GM21528 (cell line): ENCODE measurements at regions not wholly inside any gene's neighbourhood (a gene's known extent, or its start where the extent isn't known, plus 50 kb on each side); places are given as distances from the start of the nearest gene placed in this dataset.
A peak's percentile ranks its signal among the peaks of the same experiment; 100 is the strongest.

Experiments used
- ATAC-seq: cut with Tn5 transposase; IDR thresholded peaks from one replicate; pipeline ENCODE4 v1.9.1; 2021; ENCODE audit warnings: mild to moderate bottlenecking, moderate library complexity; ENCODE audit not compliant: unreplicated experiment, low FRiP score

DNA sequence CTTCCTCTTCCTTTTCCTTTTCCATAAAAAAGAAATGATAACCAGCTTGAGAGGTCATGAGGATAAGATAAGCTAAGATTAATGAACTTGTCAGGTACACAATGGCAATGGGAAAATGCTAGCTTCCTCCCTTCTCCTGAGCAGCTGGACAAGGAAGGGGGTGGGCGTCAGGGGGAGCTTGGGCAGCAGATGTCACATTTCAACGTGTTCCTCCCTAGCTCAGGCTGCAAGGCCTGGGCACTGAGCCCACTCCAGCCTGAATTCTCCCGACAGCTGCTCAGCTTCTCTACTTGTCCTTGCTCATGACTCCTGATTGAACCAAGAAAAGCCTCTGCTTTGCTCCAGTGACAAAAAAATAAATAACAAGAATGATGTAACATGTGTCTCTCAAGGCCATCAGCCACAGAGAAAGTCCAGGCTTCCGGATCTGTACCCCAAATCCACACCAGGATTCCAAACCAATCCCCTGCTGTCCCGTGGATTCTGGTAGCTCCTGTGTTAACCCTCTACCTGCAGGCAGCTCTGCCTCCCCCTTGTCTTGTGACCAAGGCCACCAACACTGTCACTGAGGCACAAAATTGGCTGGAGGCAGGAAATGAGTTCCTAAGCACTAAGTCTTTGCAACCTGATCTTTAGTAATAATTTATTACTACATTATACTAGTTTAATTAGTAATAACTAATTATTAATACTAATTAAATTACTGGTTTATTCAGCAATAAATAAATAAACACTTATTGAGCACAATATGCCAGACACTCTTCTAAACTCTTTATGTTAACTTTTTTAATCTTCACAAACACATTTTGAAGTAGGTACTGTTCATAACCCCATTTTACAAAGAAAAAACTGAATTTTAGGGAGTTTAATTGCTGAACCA is 146.5 kb downstream of the CCDC34 start:
- ATAC-seq = no peak

DNA sequence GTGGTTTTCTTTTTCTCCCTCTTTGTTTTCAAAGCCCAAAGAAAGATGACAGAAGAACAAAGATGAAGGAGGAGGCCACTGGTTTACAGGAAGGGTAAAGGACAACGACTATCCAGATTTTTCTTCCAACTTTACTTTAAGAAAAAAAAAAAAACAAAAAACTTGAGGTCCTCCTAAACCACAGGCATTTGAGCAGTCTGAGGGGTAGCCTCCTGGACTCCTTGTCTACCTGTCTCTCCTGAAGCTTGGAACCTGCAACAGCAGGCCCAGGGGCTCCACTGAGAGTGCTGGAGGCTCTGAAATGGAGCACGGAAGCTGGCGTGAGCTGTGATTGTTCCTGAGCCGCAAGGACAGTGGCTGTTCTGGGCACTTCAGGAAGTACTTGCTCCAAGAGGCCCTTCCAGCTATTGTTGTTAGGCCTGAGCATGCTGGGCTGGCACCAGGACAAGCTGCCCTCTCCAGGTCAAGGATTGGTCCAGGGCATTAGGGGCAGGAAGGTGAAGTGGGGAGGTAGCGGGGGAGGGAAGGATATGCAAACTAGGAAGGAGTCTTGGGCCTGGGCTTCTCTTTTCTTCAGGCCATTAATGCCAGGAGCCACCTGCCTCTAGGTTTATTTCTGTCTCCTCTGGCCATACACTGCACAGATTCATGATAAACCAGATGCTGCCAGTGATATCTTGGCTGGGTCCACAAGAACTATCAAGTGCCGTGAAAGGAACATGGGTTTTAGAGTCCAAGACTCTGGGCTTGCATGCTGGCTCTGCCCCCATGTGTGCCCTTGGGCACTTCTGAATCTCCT is 147.3 kb downstream of the CCDC34 start:
- ATAC-seq = no peak

DNA sequence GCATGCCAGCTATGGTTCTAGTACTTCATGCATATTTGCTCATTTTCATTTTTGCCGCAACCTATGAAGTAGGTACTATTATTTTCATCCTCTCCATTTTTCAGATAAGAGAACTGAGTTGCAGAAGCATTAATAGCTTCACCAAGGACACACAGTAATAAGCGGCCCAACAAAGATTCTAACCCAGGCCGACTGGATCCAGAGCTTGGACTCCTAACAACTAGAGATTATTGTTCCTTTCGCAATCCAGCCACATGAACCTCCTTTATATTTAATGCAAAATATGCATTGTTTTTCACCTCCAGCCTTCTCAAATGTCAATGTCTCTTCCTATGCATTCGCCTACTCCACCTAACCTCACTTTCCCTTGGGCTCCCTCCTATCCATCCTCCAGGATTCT is 148.3 kb downstream of the CCDC34 start:
- ATAC-seq = no peak

GRCh38 chr11:27213232-27213660 is 149.8 kb downstream of the CCDC34 start:
- ATAC-seq = no peak

GRCh38 chr11:27212248-27212780 is 150.7 kb downstream of the CCDC34 start:
- peak; percentile 62 for ATAC-seq

DNA sequence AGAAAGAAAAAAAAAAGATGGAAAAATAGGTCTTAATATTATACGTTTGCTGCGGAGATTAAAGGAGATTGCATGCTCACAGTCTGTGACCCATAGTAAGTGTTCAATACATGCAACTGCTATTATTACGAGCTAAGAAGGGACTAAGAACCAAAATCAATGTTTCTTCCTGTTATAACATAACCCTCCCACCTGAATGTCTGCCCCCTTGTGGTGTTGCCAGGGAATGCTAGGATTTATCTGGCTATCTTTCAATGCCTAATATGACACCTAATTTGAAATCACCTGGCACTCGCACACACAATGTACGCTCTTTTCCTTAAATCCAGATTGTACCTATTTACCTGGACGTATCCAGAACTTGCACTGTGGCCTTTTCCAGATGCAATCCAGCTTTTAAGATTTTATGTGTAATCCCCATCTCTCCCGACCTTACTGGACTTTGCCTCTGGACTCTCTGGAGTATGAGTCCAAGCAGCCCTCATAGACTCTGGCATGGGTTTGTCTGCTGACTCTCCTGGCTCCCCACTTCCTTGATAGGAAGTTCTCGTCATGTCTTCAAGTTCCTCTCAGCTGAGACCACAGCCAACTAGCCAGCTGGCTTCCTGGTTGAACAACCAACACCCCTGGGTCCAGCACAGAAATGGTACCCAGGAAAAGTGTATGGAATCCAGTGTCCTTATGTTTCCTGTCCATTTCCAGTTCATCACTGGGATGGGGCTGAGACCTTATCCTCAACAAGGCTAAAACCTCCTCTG is 151.5 kb downstream of the CCDC34 start:
- no peak for ATAC-seq

- ATAC-seq = no peak
Observed at GRCh38 chr11:27210531-27210930, 152.5 kb downstream of the CCDC34 start.

DNA sequence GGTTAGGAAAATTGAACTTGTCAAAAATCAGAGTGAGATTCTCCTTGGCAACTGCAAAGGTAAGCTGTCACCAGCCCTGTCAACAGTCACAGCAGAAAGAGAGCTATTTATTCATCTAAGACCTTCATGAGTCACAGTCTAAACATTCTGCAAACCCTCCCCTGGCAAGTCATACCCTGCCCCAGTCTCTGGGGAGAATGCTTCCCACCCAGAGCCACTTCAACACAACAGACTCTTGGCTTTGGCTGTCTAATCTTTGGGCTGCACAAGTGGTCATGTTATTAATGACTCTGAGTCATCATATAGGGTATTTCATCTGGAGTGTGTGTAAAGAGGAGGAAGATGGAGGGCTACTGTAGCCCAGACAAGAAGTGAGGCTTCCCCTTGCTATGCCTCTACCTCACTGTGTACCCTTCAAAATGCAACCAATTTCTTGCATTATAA is 153.4 kb downstream of the CCDC34 start:
- no peak for ATAC-seq

DNA sequence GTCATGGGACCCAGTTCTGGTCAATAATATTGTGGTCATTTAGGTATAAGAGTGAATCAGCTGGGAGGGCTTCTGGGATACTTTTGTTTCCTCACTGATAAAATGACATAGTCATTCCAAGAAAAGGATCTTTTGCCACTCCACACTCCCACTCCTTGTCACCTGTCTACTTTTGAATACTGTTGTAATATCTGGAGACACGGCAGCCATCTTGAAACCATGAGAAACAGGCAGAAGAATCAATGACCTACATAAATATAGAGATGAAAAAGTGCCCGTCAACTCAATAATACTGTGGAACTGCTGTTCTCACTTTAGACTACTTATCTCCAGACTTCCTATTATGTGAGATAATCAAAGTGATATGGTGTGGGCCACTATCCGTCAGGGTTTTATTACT is 154.2 kb downstream of the CCDC34 start:
- ATAC-seq = no peak

DNA sequence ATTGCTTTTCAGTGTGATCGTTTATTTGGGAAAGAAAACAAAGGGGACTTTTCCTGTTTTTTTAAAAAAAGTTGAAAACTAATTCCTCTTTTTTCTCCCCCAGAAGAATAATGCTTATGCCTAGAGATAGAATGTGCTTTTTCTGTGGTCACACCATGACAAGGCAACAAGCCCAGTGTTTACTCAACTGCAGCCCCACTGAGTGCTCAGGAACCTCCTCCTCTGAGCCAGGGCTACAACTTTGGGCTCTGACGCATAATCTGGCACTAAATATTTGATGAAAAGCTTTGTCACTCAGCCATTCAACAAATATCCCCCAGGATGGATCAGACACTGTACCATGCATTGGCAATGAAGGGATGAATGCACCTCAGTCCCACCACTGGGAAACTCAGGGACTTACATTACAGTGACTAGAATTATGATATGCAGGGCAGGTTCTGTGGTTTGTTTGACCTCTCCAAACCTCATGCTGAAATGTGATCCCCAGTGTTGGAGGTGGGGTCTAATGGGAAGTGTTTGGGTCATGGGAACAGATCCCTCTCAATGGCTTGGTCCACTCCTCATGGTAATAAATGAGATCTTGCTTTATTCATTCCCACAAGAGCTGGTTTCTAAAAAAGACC is 155.9 kb downstream of the CCDC34 start:
- no peak for ATAC-seq

GRCh38 chr11:27205779-27206570 is 157.0 kb downstream of the CCDC34 start:
- no peak for ATAC-seq

DNA sequence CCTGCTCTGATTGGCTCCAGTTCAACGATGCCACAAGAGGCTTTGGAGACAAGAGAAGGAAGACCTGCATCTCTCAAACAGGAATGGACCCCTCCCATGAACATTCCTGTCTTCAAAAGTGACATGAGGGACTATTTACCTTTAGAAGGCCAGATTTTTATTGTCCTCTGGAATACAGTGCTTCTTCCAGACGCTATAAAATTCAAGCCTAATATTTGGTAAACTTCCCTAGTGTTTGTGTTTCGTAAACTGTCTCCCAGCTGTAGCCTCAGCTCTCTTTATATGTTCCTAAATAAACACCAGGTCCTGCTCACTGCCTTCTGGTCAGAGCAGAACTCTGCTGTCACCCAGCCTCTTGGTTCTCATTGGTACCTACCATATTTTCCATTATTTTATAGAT is 157.8 kb downstream of the CCDC34 start:
- ATAC-seq = no peak

DNA sequence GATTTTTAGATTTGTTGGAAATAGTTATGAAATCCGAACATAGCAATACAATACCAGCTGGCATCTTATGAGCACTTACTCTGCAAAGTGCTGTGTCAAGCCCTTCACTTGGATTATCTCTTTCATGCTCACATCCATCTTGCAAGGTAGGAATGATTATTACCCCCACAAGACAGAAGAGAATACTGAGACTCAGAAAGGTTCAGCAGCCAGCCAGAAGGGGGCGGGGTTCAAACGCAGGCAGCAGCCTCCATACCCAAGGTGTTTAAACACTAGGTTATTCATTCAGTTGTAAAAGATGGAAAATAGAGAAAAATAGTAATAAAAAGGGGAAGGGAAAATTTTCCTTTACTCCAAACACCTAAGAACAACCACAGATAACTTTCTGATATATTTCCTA is 158.5 kb downstream of the CCDC34 start:
- no peak for ATAC-seq

DNA sequence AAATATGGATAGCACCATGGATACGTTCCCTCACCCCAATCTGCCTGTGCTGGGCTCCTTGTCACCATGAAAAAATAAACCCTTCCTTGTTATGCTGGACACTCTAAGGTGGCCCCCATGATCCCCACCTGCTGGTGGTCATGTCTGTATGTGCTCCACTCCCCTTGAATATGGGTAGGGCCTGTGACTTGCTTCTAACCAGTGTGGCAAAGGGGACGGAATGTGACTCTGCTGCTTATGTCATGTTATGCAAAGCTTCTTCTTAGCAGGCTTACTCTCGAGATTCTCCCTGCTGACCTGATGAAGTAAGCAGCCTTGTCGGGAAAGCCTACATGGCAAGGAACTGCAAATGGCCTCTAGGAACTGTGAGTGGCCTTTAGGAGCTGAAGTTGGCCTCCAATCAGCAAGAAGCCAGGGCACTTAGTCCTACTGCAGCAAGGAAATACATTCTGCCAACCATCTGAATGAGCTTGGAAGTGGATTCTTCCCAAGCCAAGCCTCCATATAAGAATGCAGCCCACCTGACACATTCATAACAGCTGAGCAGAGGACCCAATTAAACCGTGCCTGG is 159.9 kb downstream of the CCDC34 start:
- ATAC-seq = no peak

DNA sequence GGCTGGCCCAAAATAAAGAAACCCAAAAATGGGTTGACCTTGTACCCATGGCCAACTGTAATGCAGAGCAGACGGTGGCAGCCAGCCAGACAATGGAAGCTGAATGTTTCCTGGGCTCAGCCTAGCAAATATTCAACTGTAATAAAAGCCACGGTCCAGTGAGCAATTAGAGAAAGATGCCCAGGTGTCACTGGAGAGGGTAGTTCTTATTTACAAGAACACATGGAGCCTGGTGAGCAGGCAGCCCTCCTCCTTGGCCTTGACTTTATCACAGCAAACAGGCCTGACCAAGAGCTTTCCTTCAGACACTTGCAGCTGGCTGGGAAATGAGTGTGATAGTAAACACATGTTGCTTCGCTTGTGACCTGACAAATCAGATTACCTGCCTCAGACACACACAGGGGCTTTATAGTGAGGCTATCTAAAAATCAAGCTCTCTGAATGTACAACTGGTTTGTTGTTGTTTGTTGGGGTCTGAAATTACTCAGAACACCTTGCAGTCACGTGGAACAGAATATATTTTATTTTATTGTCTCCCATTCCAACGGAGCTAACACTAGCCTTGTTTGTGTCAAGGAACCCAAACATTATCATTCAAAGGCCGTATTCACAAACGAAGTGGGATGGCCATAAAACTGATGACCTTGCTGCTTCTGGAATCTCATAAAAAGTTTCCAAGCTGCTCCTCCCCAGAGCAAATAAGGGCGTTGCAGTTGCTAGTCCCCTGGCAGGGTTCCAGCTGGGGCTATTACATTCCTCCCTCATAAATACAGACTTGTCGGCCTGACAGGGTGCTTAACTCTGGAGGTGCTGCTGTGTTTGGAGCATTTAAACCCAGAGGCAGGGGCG is 161.1 kb downstream of the BBOX1 start:
- ATAC-seq = no peak

GRCh38 chr11:27200779-27201453 is 160.3 kb downstream of the BBOX1 start:
- no peak for ATAC-seq

GRCh38 chr11:27196203-27196897 is 155.7 kb downstream of the BBOX1 start:
- no peak for ATAC-seq
